ENCODE measurements at regions not wholly inside any gene's neighbourhood (a gene's known extent, or its start where the extent isn't known, plus 50 kb on each side); places are given as distances from the start of the nearest gene placed in this dataset.

DNA sequence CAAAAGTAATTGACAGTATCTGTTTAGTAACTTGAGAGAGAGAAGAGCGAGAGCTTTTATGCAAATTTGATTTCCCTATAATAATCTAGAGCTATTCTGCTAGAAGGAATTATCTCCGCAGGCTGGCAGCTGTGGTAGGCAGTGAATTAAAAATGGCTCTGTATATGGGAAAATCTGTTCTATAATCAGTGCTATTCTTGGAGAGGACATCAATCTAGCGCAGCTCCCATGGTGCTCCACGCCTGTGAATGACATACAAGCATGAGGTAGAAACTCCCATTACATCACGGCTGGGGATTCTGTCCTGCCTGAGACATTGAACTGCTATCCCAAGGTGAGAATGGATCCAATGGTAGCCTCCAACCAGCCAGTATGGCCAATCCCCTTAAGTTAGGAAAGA, 179.0 kb downstream of the DHX15 start:
- TF ChIP-seq POLR2A (IDR thresholded peaks at IDR 0.05; ENCODE audit: low read length) = no peak
- no peak for TF ChIP-seq CTCF (IDR thresholded peaks at IDR 0.05)
- TF ChIP-seq JUN (IDR thresholded peaks at IDR 0.05) = no peak
- TF ChIP-seq SMC3 (IDR thresholded peaks at IDR 0.05) = no peak
- TF ChIP-seq, protein P1, sequence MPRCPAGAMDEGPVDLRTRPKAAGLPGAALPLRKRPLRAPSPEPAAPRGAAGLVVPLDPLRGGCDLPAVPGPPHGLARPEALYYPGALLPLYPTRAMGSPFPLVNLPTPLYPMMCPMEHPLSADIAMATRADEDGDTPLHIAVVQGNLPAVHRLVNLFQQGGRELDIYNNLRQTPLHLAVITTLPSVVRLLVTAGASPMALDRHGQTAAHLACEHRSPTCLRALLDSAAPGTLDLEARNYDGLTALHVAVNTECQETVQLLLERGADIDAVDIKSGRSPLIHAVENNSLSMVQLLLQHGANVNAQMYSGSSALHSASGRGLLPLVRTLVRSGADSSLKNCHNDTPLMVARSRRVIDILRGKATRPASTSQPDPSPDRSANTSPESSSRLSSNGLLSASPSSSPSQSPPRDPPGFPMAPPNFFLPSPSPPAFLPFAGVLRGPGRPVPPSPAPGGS (IDR thresholded peaks at IDR 0.05) = no peak
- no peak for TF ChIP-seq EP300 (IDR thresholded peaks at IDR 0.05)
- no peak for TF ChIP-seq HOXA7 (CRISPR knock-in tag; IDR thresholded peaks at IDR 0.05)
- TF ChIP-seq KDM5A (IDR thresholded peaks at IDR 0.05) = no peak
- no peak for TF ChIP-seq ZFP36 (IDR thresholded peaks at IDR 0.05; ENCODE audit: borderline replicate concordance, partially characterized antibody)
- no peak for TF ChIP-seq MAX (IDR thresholded peaks at IDR 0.05)
- TF ChIP-seq SREBF2 (IDR thresholded peaks at IDR 0.05) = no peak
- no peak for TF ChIP-seq CHD2 (IDR thresholded peaks at IDR 0.05; ENCODE audit: low read length, partially characterized antibody)

Measured in A549 (cell line).